ENCODE measurements at regions not wholly inside any gene's neighbourhood (a gene's known extent, or its start where the extent isn't known, plus 50 kb on each side); places are given as distances from the start of the nearest gene placed in this dataset.

GRCh38 chr4:59869056-59869455, 1331.1 kb upstream of the ADGRL3 start:
- in situ Hi-C loops (cut with HindIII; ENCODE audit: low pct_ligation_motif_present, low pct_unique_long_range_greater_than_20kb, low sequenced_read_pairs), result no loop called here
- DNase-seq, result no peak

GRCh38 chr4:59869559-59869958, 1330.6 kb upstream of the ADGRL3 start:
- no peak for DNase-seq
- in situ Hi-C loops (cut with HindIII; ENCODE audit: low pct_ligation_motif_present, low pct_unique_long_range_greater_than_20kb, low sequenced_read_pairs), result no loop called here

- in situ Hi-C loops (cut with HindIII; ENCODE audit: low pct_ligation_motif_present, low pct_unique_long_range_greater_than_20kb, low sequenced_read_pairs), result no loop called here
- DNase-seq, result no peak
These were observed 1318.5 kb upstream of the ADGRL3 start for GRCh38 chr4:59881632-59882031.

GRCh38 chr4:59904331-59904730, 1295.8 kb upstream of the ADGRL3 start:
- in situ Hi-C loops (cut with HindIII; ENCODE audit: low pct_ligation_motif_present, low pct_unique_long_range_greater_than_20kb, low sequenced_read_pairs), result no loop called here
- DNase-seq, result no peak

GRCh38 chr4:59920416-59920815, 1279.7 kb upstream of the ADGRL3 start:
- in situ Hi-C loops (cut with HindIII; ENCODE audit: low pct_ligation_motif_present, low pct_unique_long_range_greater_than_20kb, low sequenced_read_pairs), result no loop called here
- DNase-seq, result no peak

- in situ Hi-C loops (cut with HindIII; ENCODE audit: low pct_ligation_motif_present, low pct_unique_long_range_greater_than_20kb, low sequenced_read_pairs), result no loop called here
- no peak for DNase-seq
These were observed 1274.8 kb upstream of the ADGRL3 start for GRCh38 chr4:59925290-59925689.

- in situ Hi-C loops (cut with HindIII; ENCODE audit: low pct_ligation_motif_present, low pct_unique_long_range_greater_than_20kb, low sequenced_read_pairs), result no loop called here
These were observed 1263.6 kb upstream of the ADGRL3 start for GRCh38 chr4:59936566-59936965.

GRCh38 chr4:59938166-59938565, 1262.0 kb upstream of the ADGRL3 start:
- no peak for DNase-seq
- in situ Hi-C loops (cut with HindIII; ENCODE audit: low pct_ligation_motif_present, low pct_unique_long_range_greater_than_20kb, low sequenced_read_pairs), result no loop called here

More at GRCh38 chr4:59936566-59936965, 1263.6 kb upstream of the ADGRL3 start:
- DNase-seq, result no peak

- in situ Hi-C loops (cut with HindIII; ENCODE audit: low pct_ligation_motif_present, low pct_unique_long_range_greater_than_20kb, low sequenced_read_pairs), result no loop called here
These were observed 1254.8 kb upstream of the ADGRL3 start for GRCh38 chr4:59945277-59945676.

GRCh38 chr4:59945716-59946115, 1254.4 kb upstream of the ADGRL3 start:
- in situ Hi-C loops (cut with HindIII; ENCODE audit: low pct_ligation_motif_present, low pct_unique_long_range_greater_than_20kb, low sequenced_read_pairs), result no loop called here

More at GRCh38 chr4:59945277-59945676, 1254.8 kb upstream of the ADGRL3 start:
- DNase-seq, result no peak

GRCh38 chr4:59956366-59956765, 1243.8 kb upstream of the ADGRL3 start:
- in situ Hi-C loops (cut with HindIII; ENCODE audit: low pct_ligation_motif_present, low pct_unique_long_range_greater_than_20kb, low sequenced_read_pairs), result no loop called here
- DNase-seq, result no peak

More at GRCh38 chr4:59945716-59946115, 1254.4 kb upstream of the ADGRL3 start:
- no peak for DNase-seq

GRCh38 chr4:59960143-59960542, 1240.0 kb upstream of the ADGRL3 start:
- in situ Hi-C loops (cut with HindIII; ENCODE audit: low pct_ligation_motif_present, low pct_unique_long_range_greater_than_20kb, low sequenced_read_pairs), result no loop called here
- no peak for DNase-seq

- in situ Hi-C loops (cut with HindIII; ENCODE audit: low pct_ligation_motif_present, low pct_unique_long_range_greater_than_20kb, low sequenced_read_pairs), result no loop called here
- DNase-seq, result no peak
These were observed 1233.4 kb upstream of the ADGRL3 start for GRCh38 chr4:59966758-59967157.

- no peak for DNase-seq
- in situ Hi-C loops (cut with HindIII; ENCODE audit: low pct_ligation_motif_present, low pct_unique_long_range_greater_than_20kb, low sequenced_read_pairs), result no loop called here
These were observed 1231.3 kb upstream of the ADGRL3 start for GRCh38 chr4:59968796-59969195.

- in situ Hi-C loops (cut with HindIII; ENCODE audit: low pct_ligation_motif_present, low pct_unique_long_range_greater_than_20kb, low sequenced_read_pairs), result no loop called here
- DNase-seq, result no peak
These were observed 1230.2 kb upstream of the ADGRL3 start for GRCh38 chr4:59969909-59970308.

GRCh38 chr4:59971952-59972351, 1228.2 kb upstream of the ADGRL3 start:
- in situ Hi-C loops (cut with HindIII; ENCODE audit: low pct_ligation_motif_present, low pct_unique_long_range_greater_than_20kb, low sequenced_read_pairs), result no loop called here
- no peak for DNase-seq

- in situ Hi-C loops (cut with HindIII; ENCODE audit: low pct_ligation_motif_present, low pct_unique_long_range_greater_than_20kb, low sequenced_read_pairs), result no loop called here
- DNase-seq, result no peak
These were observed 1226.6 kb upstream of the ADGRL3 start for GRCh38 chr4:59973492-59973891.

- in situ Hi-C loops (cut with HindIII; ENCODE audit: low pct_ligation_motif_present, low pct_unique_long_range_greater_than_20kb, low sequenced_read_pairs), result no loop called here
- no peak for DNase-seq
These were observed 1221.1 kb upstream of the ADGRL3 start for GRCh38 chr4:59979061-59979460.

- DNase-seq, result no peak
- in situ Hi-C loops (cut with HindIII; ENCODE audit: low pct_ligation_motif_present, low pct_unique_long_range_greater_than_20kb, low sequenced_read_pairs), result no loop called here
These were observed 1216.3 kb upstream of the ADGRL3 start for GRCh38 chr4:59983852-59984251.

GRCh38 chr4:59987289-59987688, 1212.8 kb upstream of the ADGRL3 start:
- in situ Hi-C loops (cut with HindIII; ENCODE audit: low pct_ligation_motif_present, low pct_unique_long_range_greater_than_20kb, low sequenced_read_pairs), result no loop called here
- DNase-seq, result no peak

GRCh38 chr4:59994118-59994517, 1206.0 kb upstream of the ADGRL3 start:
- peak; percentile 24 for DNase-seq
- in situ Hi-C loops (cut with HindIII; ENCODE audit: low pct_ligation_motif_present, low pct_unique_long_range_greater_than_20kb, low sequenced_read_pairs), result no loop called here

All from ACHN (cell line).